ENCODE measurements at regions not wholly inside any gene's neighbourhood (a gene's known extent, or its start where the extent isn't known, plus 50 kb on each side); places are given as distances from the start of the nearest gene placed in this dataset.

DNA sequence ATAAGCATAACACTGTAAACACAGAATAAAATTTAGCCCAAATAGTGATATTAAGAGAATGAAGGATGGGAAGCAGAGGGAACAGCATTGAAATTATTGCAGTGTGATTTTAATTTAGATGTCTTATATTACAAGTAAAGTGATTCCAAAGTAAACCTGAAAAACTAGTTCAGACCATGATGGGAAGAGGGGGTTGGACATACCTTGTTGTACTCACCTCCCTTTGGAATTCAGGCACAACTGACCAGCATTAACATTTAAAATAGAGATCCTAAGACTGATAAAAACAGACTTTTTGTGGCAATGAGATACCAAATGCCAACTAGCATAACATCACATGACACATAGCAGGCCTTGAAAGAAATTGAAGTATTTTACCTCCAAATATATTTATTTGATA lies 210.0 kb upstream of the ADRA1D start:
- DNase-seq, result no peak
- ATAC-seq, result no peak
- Histone ChIP-seq H3K27me3 (no peaks in the 10 kb centered on the region), H3K27ac (no peak overlapping the region), H3K36me3 (no peaks in the 10 kb centered on the region), H3K4me3 (no peak overlapping the region), H3K9me3 (no peaks in the 10 kb centered on the region), H3K4me1 (no peaks in the 10 kb centered on the region)
- TF ChIP-seq POLR2A (IDR thresholded peaks at IDR 0.05), result no peak
- TF ChIP-seq CTCF (IDR thresholded peaks at IDR 0.05 in 4 of 5, conservative IDR thresholded peaks at IDR 0.05 in 1 of 5), result no peak
- intact Hi-C loops (cut with DNase I; ENCODE audit: low total_unique reads), result no loop called here
- in situ Hi-C loops (cut with MboI; ENCODE audit: low sequenced_read_pairs in 4 of 4), result no loop called here

DNA sequence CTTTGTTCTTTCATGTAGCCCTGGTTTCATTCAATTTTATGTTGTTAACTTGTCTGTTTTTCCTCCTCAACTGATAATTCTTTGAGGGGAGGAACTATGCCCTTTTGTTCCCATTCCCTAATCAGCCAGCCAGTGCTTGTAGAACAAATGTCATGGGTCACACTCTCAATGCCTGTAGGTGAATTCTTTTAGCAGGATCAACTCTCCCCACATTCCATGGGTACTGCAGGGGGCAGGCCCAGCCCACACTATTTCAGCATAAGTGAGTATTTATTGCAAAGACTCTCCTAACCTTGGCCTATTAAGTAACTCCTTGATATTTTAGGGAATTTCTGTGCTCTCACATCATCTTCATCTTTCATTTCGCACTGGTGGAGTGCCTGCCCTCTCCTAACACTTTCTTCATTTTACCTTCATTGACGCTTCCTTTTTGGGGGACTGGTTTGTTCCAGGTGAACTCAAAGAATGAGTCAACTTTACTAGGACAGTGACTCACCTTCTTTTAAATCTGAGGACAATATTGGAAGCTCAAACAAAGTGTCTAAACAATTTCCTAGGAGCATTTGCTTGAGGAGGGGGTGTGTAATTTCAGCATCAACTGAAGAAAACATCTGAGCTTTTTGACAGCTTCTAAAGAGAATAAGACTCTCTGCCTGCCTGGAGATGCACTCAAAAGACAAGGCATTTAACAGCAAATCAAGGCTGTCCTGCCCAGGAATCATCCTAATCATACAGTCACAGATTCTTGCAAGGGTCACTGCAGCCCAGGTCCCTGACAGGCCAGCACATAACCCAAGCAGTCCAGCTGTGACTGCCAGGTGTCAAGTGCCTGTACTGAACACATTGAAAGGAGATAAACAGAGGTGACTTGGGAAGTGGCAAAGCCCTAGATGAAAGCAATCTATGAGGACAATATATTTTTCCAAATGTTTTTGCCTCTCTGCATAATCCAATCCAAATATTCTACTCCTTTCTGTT lies 208.8 kb upstream of the ADRA1D start:
- intact Hi-C loops (cut with DNase I; ENCODE audit: low total_unique reads) (no loop called here), in situ Hi-C loops (cut with MboI; ENCODE audit: low sequenced_read_pairs in 4 of 4) (no loop called here)
- Histone ChIP-seq H3K27me3 (no peaks in the 10 kb centered on the region), H3K4me1 (no peaks in the 10 kb centered on the region), H3K9me3 (no peaks in the 10 kb centered on the region), H3K27ac (no peak overlapping the region), H3K4me3 (no peak overlapping the region), H3K36me3 (no peaks in the 10 kb centered on the region)
- TF ChIP-seq POLR2A (IDR thresholded peaks at IDR 0.05), result no peak
- no peak for TF ChIP-seq CTCF (IDR thresholded peaks at IDR 0.05 in 4 of 5, conservative IDR thresholded peaks at IDR 0.05 in 1 of 5)
- DNase-seq, result no peak
- no peak for ATAC-seq

DNA sequence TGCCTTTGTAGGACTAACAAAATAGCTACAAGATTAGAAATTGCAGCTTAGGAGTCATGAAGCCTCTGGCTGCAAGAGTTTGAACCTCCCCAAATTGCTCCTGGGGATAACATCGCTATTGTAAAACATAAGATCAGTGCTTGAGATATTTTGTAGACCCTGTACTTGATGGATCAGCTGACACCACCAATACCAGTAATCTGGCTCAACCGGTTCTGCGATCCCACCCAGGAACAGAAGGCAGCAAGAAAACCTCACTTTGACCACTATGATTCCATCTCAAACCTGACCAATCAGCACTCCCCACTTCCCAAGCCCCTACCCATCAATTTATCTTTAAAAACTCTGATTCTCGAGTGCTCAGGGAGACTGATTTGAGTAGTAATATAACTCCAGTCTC lies 206.9 kb upstream of the ADRA1D start:
- Histone ChIP-seq H3K4me3 (no peak overlapping the region), H3K9me3 (no peaks in the 10 kb centered on the region), H3K27ac (no peak overlapping the region), H3K27me3 (no peaks in the 10 kb centered on the region), H3K36me3 (no peaks in the 10 kb centered on the region), H3K4me1 (no peaks in the 10 kb centered on the region)
- in situ Hi-C loops (cut with MboI; ENCODE audit: low sequenced_read_pairs in 4 of 4) (no loop called here), intact Hi-C loops (cut with DNase I; ENCODE audit: low total_unique reads) (no loop called here)
- DNase-seq (no peak), ATAC-seq (no peak)
- no peak for TF ChIP-seq CTCF (IDR thresholded peaks at IDR 0.05 in 4 of 5, conservative IDR thresholded peaks at IDR 0.05 in 1 of 5)
- TF ChIP-seq POLR2A (IDR thresholded peaks at IDR 0.05), result no peak

DNA sequence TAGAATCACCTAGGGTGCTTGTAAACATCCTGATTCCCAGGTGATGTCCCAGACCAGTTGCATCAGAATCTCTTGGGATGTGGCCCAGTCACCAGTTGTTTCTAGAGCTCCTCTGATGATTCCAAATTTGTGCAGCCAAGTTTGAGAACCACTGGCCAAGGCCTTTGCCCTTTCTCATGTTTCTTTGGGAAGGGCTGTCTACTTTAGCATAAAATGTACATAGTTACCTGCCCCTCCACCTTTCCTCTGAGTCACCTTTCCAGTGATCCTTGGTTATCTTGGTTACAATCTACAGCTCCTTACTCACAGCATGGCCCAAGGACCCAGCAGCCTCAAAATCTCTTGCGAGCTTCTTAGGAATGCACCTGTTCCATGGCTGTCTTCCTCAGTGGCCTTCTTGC lies 206.2 kb upstream of the ADRA1D start:
- H3K27me3 ChIP-seq, result no peaks in the 10 kb centered on the region
- in situ Hi-C loops (cut with MboI; ENCODE audit: low sequenced_read_pairs in 4 of 4), result no loop called here
- H3K36me3 ChIP-seq, result no peaks in the 10 kb centered on the region
- no peak overlapping the region for H3K27ac ChIP-seq
- intact Hi-C loops (cut with DNase I; ENCODE audit: low total_unique reads), result no loop called here
- H3K9me3 ChIP-seq, result no peaks in the 10 kb centered on the region
- DNase-seq (no peak), ATAC-seq (no peak)
- no peaks in the 10 kb centered on the region for H3K4me1 ChIP-seq
- TF ChIP-seq CTCF (IDR thresholded peaks at IDR 0.05 in 4 of 5, conservative IDR thresholded peaks at IDR 0.05 in 1 of 5), result no peak
- no peak for TF ChIP-seq POLR2A (IDR thresholded peaks at IDR 0.05)
- H3K4me3 ChIP-seq, result no peak overlapping the region

All from gastrocnemius medialis (tissue), 4 donors.